IMR-90 (cell line): ENCODE measurements at regions not wholly inside any gene's neighbourhood (a gene's known extent, or its start where the extent isn't known, plus 50 kb on each side); places are given as distances from the start of the nearest gene placed in this dataset.
A peak's percentile ranks its signal among the peaks of the same experiment; 100 is the strongest.

Source experiments
- ATAC-seq: fragments of 200-7000 bp; cut with Tn5 transposase; 2 replicates; pipeline ENCODE4 v1.9.1; 2020; ENCODE audit warnings: low read depth, mild to moderate bottlenecking, moderate library complexity
- BruUV-seq: library from RNA; stranded (reverse); fragments of 400-500 nt; replicated peaks from 2 replicates; lab custom pipeline; 2021; lab: Mats Ljungman, UMichigan
- CTCF ChIA-PET: fragments of 300-600 bp; formaldehyde crosslinking; extraction: SDS; loops from one replicate; lab custom pipeline; 2021; ENCODE audit warnings: antibody characterized with exemption; lab: Yijun Ruan, JAX
- POLR2A ChIA-PET: fragments of 300-600 bp; sonication (Branson Sonifier 250); formaldehyde crosslinking; loops from one replicate; lab custom pipeline; 2022; ENCODE audit warnings: antibody characterized with exemption; ENCODE audit not compliant: unreplicated experiment; lab: Charles Lee
- DNase-seq: peaks from one replicate; pipeline ENCODE4 v3.0.0; 2013
- H2AFZ ChIP-seq: replicated peaks from 2 replicates; pipeline ENCODE3; 2013; ENCODE audit warnings: low read length, mild to moderate bottlenecking; ENCODE audit not compliant: poor library complexity
- H2AK5ac ChIP-seq: 2 replicates; pipeline ENCODE4 v1.6.1; 2013; ENCODE audit warnings: low read depth, low read length, inconsistent platforms
- H2AK9ac ChIP-seq: replicated peaks from 2 replicates; pipeline ENCODE3; 2013; ENCODE audit warnings: mild to moderate bottlenecking, low read depth, low read length, moderate library complexity; ENCODE audit not compliant: poor library complexity
- H2BK120ac ChIP-seq: 2 replicates; pipeline ENCODE4 v1.6.1; 2013; ENCODE audit warnings: low read depth, low read length, inconsistent platforms
- H2BK15ac ChIP-seq: 3 replicates; pipeline ENCODE4 v1.6.1; 2013; ENCODE audit warnings: low read depth, low read length, inconsistent platforms
- H2BK20ac ChIP-seq: 2 replicates; pipeline ENCODE4 v1.6.1; 2013; ENCODE audit warnings: low read depth, mild to moderate bottlenecking, inconsistent platforms, low read length, moderate library complexity
- H2BK5ac ChIP-seq: 2 replicates; pipeline ENCODE4 v1.6.1; 2013; ENCODE audit warnings: mild to moderate bottlenecking, low read depth, low read length, inconsistent platforms; ENCODE audit not compliant: poor library complexity, severe bottlenecking
- H3K14ac ChIP-seq: replicated peaks from 2 replicates; pipeline ENCODE4 v1.6.1; 2013; ENCODE audit warnings: low read depth, low read length, inconsistent platforms
- H3K18ac ChIP-seq: 2 replicates; pipeline ENCODE4 v1.6.1; 2013; ENCODE audit warnings: low read depth, low read length, control low read depth
- H3K23ac ChIP-seq: 2 replicates; pipeline ENCODE4 v1.6.1; 2013; ENCODE audit warnings: low read depth, low read length, inconsistent platforms
- H3K27ac ChIP-seq: 2 replicates; pipeline ENCODE4 v1.5.1; 2013; ENCODE audit warnings: mild to moderate bottlenecking, control low read depth, low read length; ENCODE audit not compliant: insufficient read depth
- H3K27me3 ChIP-seq: 2 replicates; pipeline ENCODE4 v1.6.1; 2013; ENCODE audit warnings: low read length; ENCODE audit not compliant: control insufficient read depth, insufficient read depth
- H3K36me3 ChIP-seq: 2 replicates; pipeline ENCODE4 v1.6.1; 2013; ENCODE audit warnings: low read length, mixed read lengths; ENCODE audit not compliant: control insufficient read depth, insufficient read depth
- H3K4ac ChIP-seq: 2 replicates; pipeline ENCODE4 v1.6.1; 2013; ENCODE audit warnings: low read depth, low read length, inconsistent platforms
- H3K4me1 ChIP-seq: 2 replicates; pipeline ENCODE4 v1.6.1; 2013; ENCODE audit warnings: low read length, mixed read lengths; ENCODE audit not compliant: control insufficient read depth, insufficient read depth
- H3K4me2 ChIP-seq: 2 replicates; pipeline ENCODE4 v1.6.1; 2013; ENCODE audit warnings: low read depth, mild to moderate bottlenecking, control low read depth, low read length, moderate library complexity
- H3K4me3 ChIP-seq: 2 replicates; pipeline ENCODE4 v1.5.1; 2013; ENCODE audit warnings: low read depth, mild to moderate bottlenecking, control low read depth, low read length, moderate library complexity; ENCODE audit not compliant: insufficient read depth
- H3K56ac ChIP-seq: 2 replicates; pipeline ENCODE4 v1.6.1; 2013; ENCODE audit warnings: low read length, inconsistent platforms; ENCODE audit not compliant: insufficient read depth; ENCODE audit errors: extremely low read depth
- H3K79me1 ChIP-seq, 2 experiments: 2 replicates each; pipeline ENCODE4 v1.6.1; 2013; ENCODE audit warnings: low read length in 2 of 2, inconsistent platforms in 1 of 2, low read depth in 1 of 2
- H3K9ac ChIP-seq: 2 replicates; pipeline ENCODE4 v1.6.1; 2013; ENCODE audit warnings: low read depth, low read length, control low read depth
- H3K9me1 ChIP-seq: 2 replicates; pipeline ENCODE4 v1.6.1; 2013; ENCODE audit warnings: low read length, inconsistent platforms; ENCODE audit not compliant: insufficient read depth
- H3K9me3 ChIP-seq: 2 replicates; pipeline ENCODE4 v1.6.1; 2013; ENCODE audit warnings: low read length; ENCODE audit not compliant: control insufficient read depth, insufficient read depth
- H4K20me1 ChIP-seq: 2 replicates; pipeline ENCODE4 v1.6.1; 2013; ENCODE audit warnings: low read length, inconsistent platforms; ENCODE audit not compliant: insufficient read depth
- H4K5ac ChIP-seq: 2 replicates; pipeline ENCODE4 v1.6.1; 2013; ENCODE audit warnings: mild to moderate bottlenecking, low read depth, low read length, control low read depth
- H4K8ac ChIP-seq, 2 experiments: 2 replicates each; pipeline ENCODE4 v1.6.1; 2013; ENCODE audit warnings: low read depth in 2 of 2, low read length in 2 of 2, control low read depth in 1 of 2, inconsistent platforms in 1 of 2
- H4K91ac ChIP-seq: 2 replicates; pipeline ENCODE4 v1.6.1; 2013; ENCODE audit warnings: low read depth, low read length, inconsistent platforms; ENCODE audit not compliant: insufficient read depth
- BHLHE40 ChIP-seq: fragments of 150-350 bp; IDR thresholded peaks from 2 replicates; pipeline ENCODE4 v1.6.1; 2016; ENCODE audit warnings: mild to moderate bottlenecking, low read depth, low read length
- POLR2A ChIP-seq: IDR thresholded peaks from 2 replicates; pipeline ENCODE4 v1.6.1; 2012; ENCODE audit warnings: mild to moderate bottlenecking, low read depth, low read length
- whole genome bisulfite sequencing, 2 experiments: methylation state at CpG; one replicate each; pipeline versions ENCODE4 v1.1.5 to v1.1.7; 2013; ENCODE audit warnings: missing lambda C conversion rate in 2 of 2; ENCODE audit not compliant: insufficient read length in 1 of 2; ENCODE audit errors: extremely low coverage in 2 of 2; 5-methylcytosine and 5-hydroxymethylcytosine counted together
- dilution Hi-C: fragments of 300-500 bp; cut with HindIII; formaldehyde crosslinking; loops from one replicate; pipeline ENCODE4 v1.14.3; 2018; ENCODE audit warnings: low sequenced_read_pairs; ENCODE audit not compliant: unreplicated experiment
- in situ Hi-C: fragments of 300-500 bp; cut with MboI; formaldehyde crosslinking; loops from 3 replicates; pipeline ENCODE4 v1.14.3; 2019; ENCODE audit warnings: low sequenced_read_pairs, inconsistent platforms, mixed read lengths
- intact Hi-C: fragments of 100-400 bp; cut with micrococcal nuclease; formaldehyde crosslinking; loops from 2 replicates; pipeline ENCODE4 v1.10.0; 2022
- TF ChIP-seq, protein P1 (sequence below): fragments of 150-350 bp; IDR thresholded peaks from 2 replicates; pipeline ENCODE4 v1.6.1; 2017; ENCODE audit warnings: mild to moderate bottlenecking, antibody characterized with exemption, low read length, low read depth

- CTCF ChIA-PET: no interaction called here
- H2AFZ ChIP-seq: peak overlapping the region; percentile 77
Measured at GRCh38 chr6:113457198-113457597, 399.9 kb upstream of the MARCKS start.

More at GRCh38 chr6:113457198-113457597, 399.9 kb upstream of the MARCKS start:
- Histone ChIP-seq H3K4me2 (peak overlapping the region; percentile 14; the same call in 1 of the 2 replicates), H3K79me1 (no peaks in the 10 kb centered on the region), H4K8ac (peak overlapping the region in 1 of 2 experiments; percentile 38; a peak in 2 of 4 replicates), H2BK15ac (peak overlapping the region; percentile 35; the same call in 2 of the 3 replicates), H3K18ac (peak overlapping the region; percentile 27; the same call in 1 of the 2 replicates), H2BK5ac (peak overlapping the region; percentile 30), H3K27me3 (no peaks in the 10 kb centered on the region), H2BK20ac (peak overlapping the region; percentile 95; the same call in 1 of the 2 replicates), H3K14ac (peak overlapping the region; percentile 38; the same call in 1 of the 2 replicates), H3K9me1 (peaks cover 8% of the 10 kb centered on the region), H3K4me3 (no peak overlapping the region), H3K23ac (peak overlapping the region; percentile 29; the same call in 1 of the 2 replicates), H4K91ac (peak overlapping the region; percentile 10; the same call in 1 of the 2 replicates), H2AK9ac (peak overlapping the region; percentile 65), H3K9me3 (no peaks in the 10 kb centered on the region), H3K36me3 (no peaks in the 10 kb centered on the region), H3K4me1 (peaks cover 11% of the 10 kb centered on the region), H2BK120ac (peak overlapping the region; percentile 69), H4K5ac (peak overlapping the region; percentile 50; the same call in 1 of the 2 replicates), H3K4ac (peak overlapping the region; percentile 76), H2AK5ac (peak overlapping the region; percentile 47; the same call in 1 of the 2 replicates), H3K56ac (no peak overlapping the region), H4K20me1 (no peaks in the 10 kb centered on the region), H3K27ac (peak overlapping the region; percentile 74; the same call in 1 of the 2 replicates), H3K9ac (no peak overlapping the region)
- DNase-seq (peak; percentile 81), ATAC-seq (peak; percentile 63)
- no peak for TF ChIP-seq POLR2A
- 0 out of 2 replicates have a peak, but pooled peaks have one; percentile 38 for TF ChIP-seq BHLHE40
- TF ChIP-seq, protein P1, sequence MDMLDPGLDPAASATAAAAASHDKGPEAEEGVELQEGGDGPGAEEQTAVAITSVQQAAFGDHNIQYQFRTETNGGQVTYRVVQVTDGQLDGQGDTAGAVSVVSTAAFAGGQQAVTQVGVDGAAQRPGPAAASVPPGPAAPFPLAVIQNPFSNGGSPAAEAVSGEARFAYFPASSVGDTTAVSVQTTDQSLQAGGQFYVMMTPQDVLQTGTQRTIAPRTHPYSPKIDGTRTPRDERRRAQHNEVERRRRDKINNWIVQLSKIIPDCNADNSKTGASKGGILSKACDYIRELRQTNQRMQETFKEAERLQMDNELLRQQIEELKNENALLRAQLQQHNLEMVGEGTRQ: peak; percentile 81
- POLR2A ChIA-PET: no interaction called here
- no TSS peak for BruUV-seq
- dilution Hi-C loops (no loop called here), intact Hi-C loops (loop anchor here (5.0 kb wide), 1 partner anchor 400 kb away; the partner anchor contains the start of gene MARCKS), in situ Hi-C loops (no loop called here)
- WGBS, 2 experiments: no CpG with 5 or more reads among the region's 4 CpGs
